ENCODE measurements at regions not wholly inside any gene's neighbourhood (a gene's known extent, or its start where the extent isn't known, plus 50 kb on each side); places are given as distances from the start of the nearest gene placed in this dataset.
A peak's percentile ranks its signal among the peaks of the same experiment; 100 is the strongest.

- TF ChIP-seq CTCF (conservative IDR thresholded peaks at IDR 0.05; ENCODE audit: low read depth, low read length), result no peak
- no peak overlapping the region for H3K4me3 ChIP-seq (ENCODE audit: low read depth, low read length)
- DNase-seq (ENCODE audit: low read depth), result no peak
These were observed 540.8 kb upstream of the ADAMTS5 start for GRCh38 chr21:27507695-27508094.

DNA sequence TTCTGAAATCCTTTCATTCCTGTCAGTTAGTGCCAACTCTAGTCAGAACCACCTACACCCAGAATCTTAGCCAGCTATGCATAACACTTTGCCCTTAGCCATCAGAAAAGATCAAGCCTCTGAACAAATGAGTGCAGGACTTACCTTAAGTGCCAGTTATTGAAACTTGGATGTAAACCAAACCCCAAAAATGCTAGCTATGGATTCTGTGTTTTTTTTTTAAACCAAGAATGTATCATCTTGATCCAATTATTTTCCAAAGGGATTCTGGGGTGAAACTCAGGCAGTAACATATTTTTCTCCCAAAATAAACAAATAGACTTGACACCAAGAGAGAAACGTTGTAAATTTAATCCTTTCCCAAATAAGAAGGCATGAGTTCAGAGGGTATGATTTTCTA, 538.6 kb upstream of the ADAMTS5 start:
- DNase-seq (ENCODE audit: low read depth), result peak; percentile 67
- H3K4me3 ChIP-seq (ENCODE audit: low read depth, low read length), result no peak overlapping the region
- TF ChIP-seq CTCF (conservative IDR thresholded peaks at IDR 0.05; ENCODE audit: low read depth, low read length), result no peak

- no peak overlapping the region for H3K4me3 ChIP-seq (ENCODE audit: low read depth, low read length)
- DNase-seq (ENCODE audit: low read depth), result no peak
- TF ChIP-seq CTCF (conservative IDR thresholded peaks at IDR 0.05; ENCODE audit: low read depth, low read length), result no peak
These were observed 535.9 kb upstream of the ADAMTS5 start for GRCh38 chr21:27502801-27503200.

GRCh38 chr21:27498025-27498424, 531.1 kb upstream of the ADAMTS5 start:
- no peak for TF ChIP-seq CTCF (conservative IDR thresholded peaks at IDR 0.05; ENCODE audit: low read depth, low read length)
- H3K4me3 ChIP-seq (ENCODE audit: low read depth, low read length), result no peak overlapping the region
- no peak for DNase-seq (ENCODE audit: low read depth)

GRCh38 chr21:27495836-27496235, 528.9 kb upstream of the ADAMTS5 start:
- TF ChIP-seq CTCF (conservative IDR thresholded peaks at IDR 0.05; ENCODE audit: low read depth, low read length), result no peak
- no peak overlapping the region for H3K4me3 ChIP-seq (ENCODE audit: low read depth, low read length)
- DNase-seq (ENCODE audit: low read depth), result no peak

GRCh38 chr21:27493542-27493941, 526.7 kb upstream of the ADAMTS5 start:
- no peak for DNase-seq (ENCODE audit: low read depth)
- no peak overlapping the region for H3K4me3 ChIP-seq (ENCODE audit: low read depth, low read length)
- TF ChIP-seq CTCF (conservative IDR thresholded peaks at IDR 0.05; ENCODE audit: low read depth, low read length), result no peak

GRCh38 chr21:27487676-27488075, 520.8 kb upstream of the ADAMTS5 start:
- no peak overlapping the region for H3K4me3 ChIP-seq (ENCODE audit: low read depth, low read length)
- no peak for DNase-seq (ENCODE audit: low read depth)
- TF ChIP-seq CTCF (conservative IDR thresholded peaks at IDR 0.05; ENCODE audit: low read depth, low read length), result no peak

Measured in choroid plexus epithelial cell (primary cell).